ENCODE measurements at regions not wholly inside any gene's neighbourhood (a gene's known extent, or its start where the extent isn't known, plus 50 kb on each side); places are given as distances from the start of the nearest gene placed in this dataset.

DNA sequence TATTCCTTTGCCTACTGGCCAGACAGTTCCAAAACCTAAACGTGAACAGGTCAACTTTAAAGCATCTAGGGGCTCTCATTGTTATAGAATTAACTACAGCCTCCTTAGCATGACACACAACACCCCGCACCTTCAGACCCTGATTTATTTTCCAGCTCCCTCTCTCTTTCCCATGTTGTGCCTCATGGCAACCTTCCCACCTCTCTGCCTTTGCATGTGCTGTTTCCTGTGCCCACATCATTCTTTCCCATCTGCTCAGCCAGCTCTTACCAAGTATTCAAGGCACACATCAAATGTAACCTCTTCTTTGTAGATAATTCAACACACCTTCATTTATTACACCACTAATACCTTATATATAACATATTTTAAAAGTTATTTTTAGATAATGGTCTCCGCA lies 291.0 kb downstream of the COL12A1 start (continued):
- TF ChIP-seq, protein P1, sequence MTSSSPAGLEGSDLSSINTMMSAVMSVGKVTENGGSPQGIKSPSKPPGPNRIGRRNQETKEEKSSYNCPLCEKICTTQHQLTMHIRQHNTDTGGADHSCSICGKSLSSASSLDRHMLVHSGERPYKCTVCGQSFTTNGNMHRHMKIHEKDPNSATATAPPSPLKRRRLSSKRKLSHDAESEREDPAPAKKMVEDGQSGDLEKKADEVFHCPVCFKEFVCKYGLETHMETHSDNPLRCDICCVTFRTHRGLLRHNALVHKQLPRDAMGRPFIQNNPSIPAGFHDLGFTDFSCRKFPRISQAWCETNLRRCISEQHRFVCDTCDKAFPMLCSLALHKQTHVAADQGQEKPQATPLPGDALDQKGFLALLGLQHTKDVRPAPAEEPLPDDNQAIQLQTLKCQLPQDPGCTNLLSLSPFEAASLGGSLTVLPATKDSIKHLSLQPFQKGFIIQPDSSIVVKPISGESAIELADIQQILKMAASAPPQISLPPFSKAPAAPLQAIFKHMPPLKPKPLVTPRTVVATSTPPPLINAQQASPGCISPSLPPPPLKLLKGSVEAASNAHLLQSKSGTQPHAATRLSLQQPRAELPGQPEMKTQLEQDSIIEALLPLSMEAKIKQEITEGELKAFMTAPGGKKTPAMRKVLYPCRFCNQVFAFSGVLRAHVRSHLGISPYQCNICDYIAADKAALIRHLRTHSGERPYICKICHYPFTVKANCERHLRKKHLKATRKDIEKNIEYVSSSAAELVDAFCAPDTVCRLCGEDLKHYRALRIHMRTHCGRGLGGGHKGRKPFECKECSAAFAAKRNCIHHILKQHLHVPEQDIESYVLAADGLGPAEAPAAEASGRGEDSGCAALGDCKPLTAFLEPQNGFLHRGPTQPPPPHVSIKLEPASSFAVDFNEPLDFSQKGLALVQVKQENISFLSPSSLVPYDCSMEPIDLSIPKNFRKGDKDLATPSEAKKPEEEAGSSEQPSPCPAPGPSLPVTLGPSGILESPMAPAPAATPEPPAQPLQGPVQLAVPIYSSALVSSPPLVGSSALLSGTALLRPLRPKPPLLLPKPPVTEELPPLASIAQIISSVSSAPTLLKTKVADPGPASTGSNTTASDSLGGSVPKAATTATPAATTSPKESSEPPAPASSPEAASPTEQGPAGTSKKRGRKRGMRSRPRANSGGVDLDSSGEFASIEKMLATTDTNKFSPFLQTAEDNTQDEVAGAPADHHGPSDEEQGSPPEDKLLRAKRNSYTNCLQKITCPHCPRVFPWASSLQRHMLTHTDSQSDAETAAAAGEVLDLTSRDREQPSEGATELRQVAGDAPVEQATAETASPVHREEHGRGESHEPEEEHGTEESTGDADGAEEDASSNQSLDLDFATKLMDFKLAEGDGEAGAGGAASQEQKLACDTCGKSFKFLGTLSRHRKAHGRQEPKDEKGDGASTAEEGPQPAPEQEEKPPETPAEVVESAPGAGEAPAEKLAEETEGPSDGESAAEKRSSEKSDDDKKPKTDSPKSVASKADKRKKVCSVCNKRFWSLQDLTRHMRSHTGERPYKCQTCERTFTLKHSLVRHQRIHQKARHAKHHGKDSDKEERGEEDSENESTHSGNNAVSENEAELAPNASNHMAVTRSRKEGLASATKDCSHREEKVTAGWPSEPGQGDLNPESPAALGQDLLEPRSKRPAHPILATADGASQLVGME (CRISPR knock-in tag; IDR thresholded peaks at IDR 0.05), result no peak
- TF ChIP-seq SP2 (IDR thresholded peaks at IDR 0.05; ENCODE audit: extremely low read depth, low read depth, low read length, poor library complexity, severe bottlenecking) (no peak), FOS (IDR thresholded peaks at IDR 0.05; ENCODE audit: extremely low read depth, insufficient read length) (no peak), HSF4 (CRISPR knock-in tag; IDR thresholded peaks at IDR 0.05; ENCODE audit: borderline replicate concordance) (no peak), HDAC3 (IDR thresholded peaks at IDR 0.05; ENCODE audit: borderline replicate concordance, partially characterized antibody) (no peak), CREBBP (IDR thresholded peaks at IDR 0.05; ENCODE audit: low read depth, low read length) (no peak), SMAD1 (IDR thresholded peaks at IDR 0.05; ENCODE audit: low read depth, low read length, partially characterized antibody) (no peak), RB1 (IDR thresholded peaks at IDR 0.05; ENCODE audit: low read depth) (no peak), ZEB2 (IDR thresholded peaks at IDR 0.05) (no peak)
- TF ChIP-seq, protein P2, sequence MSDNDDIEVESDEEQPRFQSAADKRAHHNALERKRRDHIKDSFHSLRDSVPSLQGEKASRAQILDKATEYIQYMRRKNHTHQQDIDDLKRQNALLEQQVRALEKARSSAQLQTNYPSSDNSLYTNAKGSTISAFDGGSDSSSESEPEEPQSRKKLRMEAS (CRISPR knock-in tag; IDR thresholded peaks at IDR 0.05), result no peak
- TF ChIP-seq, protein P3, sequence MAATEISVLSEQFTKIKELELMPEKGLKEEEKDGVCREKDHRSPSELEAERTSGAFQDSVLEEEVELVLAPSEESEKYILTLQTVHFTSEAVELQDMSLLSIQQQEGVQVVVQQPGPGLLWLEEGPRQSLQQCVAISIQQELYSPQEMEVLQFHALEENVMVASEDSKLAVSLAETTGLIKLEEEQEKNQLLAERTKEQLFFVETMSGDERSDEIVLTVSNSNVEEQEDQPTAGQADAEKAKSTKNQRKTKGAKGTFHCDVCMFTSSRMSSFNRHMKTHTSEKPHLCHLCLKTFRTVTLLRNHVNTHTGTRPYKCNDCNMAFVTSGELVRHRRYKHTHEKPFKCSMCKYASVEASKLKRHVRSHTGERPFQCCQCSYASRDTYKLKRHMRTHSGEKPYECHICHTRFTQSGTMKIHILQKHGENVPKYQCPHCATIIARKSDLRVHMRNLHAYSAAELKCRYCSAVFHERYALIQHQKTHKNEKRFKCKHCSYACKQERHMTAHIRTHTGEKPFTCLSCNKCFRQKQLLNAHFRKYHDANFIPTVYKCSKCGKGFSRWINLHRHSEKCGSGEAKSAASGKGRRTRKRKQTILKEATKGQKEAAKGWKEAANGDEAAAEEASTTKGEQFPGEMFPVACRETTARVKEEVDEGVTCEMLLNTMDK (IDR thresholded peaks at IDR 0.05; ENCODE audit: borderline replicate concordance, insufficient read depth, low read depth, low read length, poor library complexity, severe bottlenecking), result no peak
- TF ChIP-seq, protein P4, sequence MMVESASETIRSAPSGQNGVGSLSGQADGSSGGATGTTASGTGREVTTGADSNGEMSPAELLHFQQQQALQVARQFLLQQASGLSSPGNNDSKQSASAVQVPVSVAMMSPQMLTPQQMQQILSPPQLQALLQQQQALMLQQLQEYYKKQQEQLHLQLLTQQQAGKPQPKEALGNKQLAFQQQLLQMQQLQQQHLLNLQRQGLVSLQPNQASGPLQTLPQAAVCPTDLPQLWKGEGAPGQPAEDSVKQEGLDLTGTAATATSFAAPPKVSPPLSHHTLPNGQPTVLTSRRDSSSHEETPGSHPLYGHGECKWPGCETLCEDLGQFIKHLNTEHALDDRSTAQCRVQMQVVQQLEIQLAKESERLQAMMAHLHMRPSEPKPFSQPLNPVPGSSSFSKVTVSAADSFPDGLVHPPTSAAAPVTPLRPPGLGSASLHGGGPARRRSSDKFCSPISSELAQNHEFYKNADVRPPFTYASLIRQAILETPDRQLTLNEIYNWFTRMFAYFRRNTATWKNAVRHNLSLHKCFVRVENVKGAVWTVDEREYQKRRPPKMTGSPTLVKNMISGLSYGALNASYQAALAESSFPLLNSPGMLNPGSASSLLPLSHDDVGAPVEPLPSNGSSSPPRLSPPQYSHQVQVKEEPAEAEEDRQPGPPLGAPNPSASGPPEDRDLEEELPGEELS (CRISPR knock-in tag; IDR thresholded peaks at IDR 0.05; ENCODE audit: borderline replicate concordance), result no peak

Measured in K562 (cell line).